ENCODE measurements at regions not wholly inside any gene's neighbourhood (a gene's known extent, or its start where the extent isn't known, plus 50 kb on each side); places are given as distances from the start of the nearest gene placed in this dataset.
A peak's percentile ranks its signal among the peaks of the same experiment; 100 is the strongest.

GRCh38 chr10:88082806-88083596 is 219.6 kb downstream of the PTEN start:
- peak in 3 of 4 experiments; percentile 40 to 61 (median 49) for DNase-seq

DNA sequence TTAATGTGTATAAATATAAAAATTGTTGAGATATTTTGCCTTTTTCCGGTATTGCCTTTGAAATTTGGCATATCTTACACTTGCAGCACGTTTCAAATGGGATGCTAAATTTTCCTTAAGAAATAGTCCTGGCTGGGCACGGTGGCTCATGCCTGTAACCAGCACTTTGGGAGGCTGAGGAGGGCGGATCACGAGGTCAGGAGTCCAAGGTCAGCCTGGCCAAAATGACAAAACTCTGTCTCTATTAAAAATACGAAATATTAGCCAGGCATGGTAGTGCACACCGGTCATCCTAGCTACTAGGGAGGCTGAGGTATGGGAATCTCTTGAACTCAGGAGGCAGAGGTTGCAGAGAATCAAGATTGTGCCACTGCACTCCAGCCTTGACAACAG is 220.2 kb downstream of the PTEN start:
- DNase-seq: no peak

DNA sequence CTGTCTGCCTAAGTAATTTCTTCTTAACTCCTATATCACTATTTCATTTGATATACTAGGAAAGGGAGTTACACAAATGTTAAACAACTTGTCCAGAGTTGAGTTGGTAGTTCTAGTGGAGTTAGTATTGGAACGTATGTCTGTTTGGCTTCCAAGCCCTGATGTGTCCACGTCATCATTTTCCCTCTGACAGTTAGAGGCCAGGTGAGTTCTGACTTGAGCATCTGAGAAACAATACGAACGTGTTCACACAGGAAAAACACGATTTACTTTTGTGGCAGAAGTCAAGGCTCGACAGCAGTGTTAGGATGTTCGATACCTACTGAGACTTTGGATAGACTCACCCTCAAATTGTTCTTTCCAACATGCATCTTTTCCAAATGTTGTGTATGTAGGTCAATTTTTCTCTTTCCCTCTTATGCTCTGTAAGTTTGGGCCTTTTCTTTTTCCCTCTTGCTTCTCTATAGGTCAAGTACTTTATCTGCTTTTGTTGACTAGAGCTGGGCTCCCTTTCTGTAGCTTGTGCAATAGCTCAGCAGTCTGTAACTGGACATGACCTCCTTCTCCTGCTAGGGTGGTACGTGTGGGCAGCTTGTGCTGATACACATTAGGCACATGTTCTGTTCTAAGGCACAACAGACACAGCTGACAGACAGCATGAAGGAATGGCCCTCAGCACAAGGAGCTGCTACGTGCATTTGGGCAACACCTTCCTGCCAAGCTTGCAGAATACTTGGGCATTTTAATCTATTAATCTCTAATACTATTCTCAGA is 222.9 kb downstream of the PTEN start:
- DNase-seq: peak; percentile 57 to 84 (median 78)

- no peak for DNase-seq
These were observed 225.3 kb downstream of the PTEN start for GRCh38 chr10:88088441-88089340.

DNA sequence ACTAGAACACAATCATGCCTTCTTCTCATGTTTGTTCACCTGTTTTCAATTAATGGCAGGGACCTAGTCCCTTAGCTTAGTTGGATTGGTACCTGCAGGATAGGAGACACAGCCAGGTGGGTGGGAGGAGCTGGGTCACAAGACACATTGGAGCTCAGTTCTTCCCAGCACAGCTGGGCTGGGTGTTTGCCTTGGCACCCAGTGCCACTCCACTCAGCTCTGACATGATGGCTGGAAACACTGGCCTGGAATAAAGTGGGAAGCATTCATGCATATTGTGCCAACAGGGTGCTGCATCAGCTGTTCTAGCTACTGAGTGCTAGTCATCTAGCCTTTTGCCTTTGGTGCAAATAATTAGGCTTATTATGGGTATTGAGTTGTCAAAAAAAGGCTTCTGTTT is 226.1 kb downstream of the PTEN start:
- DNase-seq: no peak

DNA sequence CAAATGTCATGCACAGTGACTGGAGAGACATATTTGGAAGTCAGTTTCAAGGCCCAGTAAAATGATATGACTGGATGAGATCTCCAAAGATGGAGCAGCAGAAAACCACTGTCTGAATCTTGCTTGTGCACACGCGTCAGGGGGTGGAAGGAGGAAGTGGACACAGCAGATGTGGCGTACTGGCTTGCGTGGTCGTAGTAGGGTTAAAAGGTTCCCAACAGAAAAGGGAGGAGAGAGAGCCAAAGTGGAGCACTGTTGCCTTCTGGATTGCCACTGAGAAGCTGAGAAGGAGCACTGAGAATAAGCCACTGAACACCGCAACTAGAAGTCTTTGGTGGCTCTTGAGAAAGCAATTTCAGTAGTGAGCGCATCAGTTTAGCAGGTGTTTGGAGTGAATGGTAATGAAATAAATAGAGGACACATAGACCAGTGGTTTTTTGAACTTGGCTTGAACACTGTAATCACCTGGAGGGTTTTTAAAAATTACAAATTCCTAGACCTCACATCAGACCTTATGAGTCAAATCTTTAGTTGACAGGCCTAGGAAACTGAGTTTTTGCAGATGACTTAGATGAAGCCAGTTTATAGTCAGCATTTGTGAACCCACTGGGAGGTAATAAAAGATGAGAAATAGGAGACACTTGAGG is 227.3 kb downstream of the PTEN start:
- peak; percentile 70 to 80 (median 78) for DNase-seq

- DNase-seq: peak in 3 of 4 experiments; percentile 43 to 53 (median 51)
These were observed 228.2 kb downstream of the PTEN start for GRCh38 chr10:88091490-88092061.

DNA sequence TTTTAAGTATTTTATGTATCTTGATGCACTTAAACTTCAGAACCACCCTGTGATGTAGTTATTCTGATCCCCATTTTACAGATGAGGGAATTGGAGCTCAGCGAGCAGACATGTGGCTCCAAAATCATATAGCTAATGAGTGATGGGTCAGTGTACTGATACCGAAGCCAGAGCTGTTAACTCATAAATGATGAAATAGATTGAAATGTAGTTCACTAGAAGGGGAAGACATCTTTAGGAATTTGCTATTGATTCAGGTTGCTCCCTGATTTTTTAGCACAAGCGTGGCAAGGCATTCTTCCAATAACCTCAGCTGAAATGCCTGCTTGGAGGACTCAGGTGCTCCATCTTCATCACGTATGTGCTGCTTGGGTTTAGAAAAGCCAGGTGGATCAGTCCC is 228.8 kb downstream of the PTEN start:
- DNase-seq: no peak

- DNase-seq: no peak
These were observed 229.5 kb downstream of the PTEN start for GRCh38 chr10:88092973-88093372.

DNA sequence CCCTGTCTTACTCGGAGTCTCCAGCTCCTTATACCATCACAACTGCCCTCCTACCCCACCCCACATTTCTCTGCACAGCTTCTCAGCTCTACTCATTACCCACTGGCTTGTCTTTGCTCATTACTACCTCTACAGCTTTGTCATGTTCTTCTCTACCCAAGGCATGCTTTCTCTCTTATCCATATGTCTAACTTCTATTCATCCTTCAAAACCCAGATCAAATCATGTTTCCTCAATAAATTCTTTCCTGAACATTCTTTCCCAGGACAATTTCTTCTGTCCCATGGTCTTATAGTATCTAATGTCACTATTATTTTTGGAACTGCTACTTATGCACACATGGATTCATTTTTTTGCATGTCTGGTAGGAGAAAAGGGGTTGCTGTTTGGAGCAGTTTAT is 231.4 kb downstream of the PTEN start:
- DNase-seq: no peak

DNA sequence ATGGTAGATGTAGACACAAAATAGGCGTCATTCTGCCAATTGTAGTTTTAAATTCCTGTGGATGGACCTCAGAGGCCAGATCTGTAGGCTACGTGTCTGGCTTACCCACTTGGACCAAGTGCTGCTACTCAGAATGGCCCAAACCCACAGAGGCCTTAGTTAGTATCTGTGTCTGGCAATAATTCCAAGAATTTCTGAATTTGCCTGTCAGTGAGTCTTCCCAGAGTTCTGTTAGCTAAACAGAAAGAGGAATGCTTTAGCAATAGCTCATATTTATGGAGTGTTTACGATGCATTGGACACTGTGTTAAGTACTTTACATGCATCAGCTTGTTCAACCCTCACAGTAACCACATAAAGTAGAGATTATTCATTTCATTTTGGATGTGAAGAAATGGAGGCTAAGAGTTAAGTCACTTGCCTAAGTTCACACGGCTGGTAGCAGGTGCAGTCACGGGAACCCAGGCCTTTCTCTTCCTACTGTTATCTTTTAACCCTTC is 231.8 kb downstream of the PTEN start:
- DNase-seq: no peak

DNA sequence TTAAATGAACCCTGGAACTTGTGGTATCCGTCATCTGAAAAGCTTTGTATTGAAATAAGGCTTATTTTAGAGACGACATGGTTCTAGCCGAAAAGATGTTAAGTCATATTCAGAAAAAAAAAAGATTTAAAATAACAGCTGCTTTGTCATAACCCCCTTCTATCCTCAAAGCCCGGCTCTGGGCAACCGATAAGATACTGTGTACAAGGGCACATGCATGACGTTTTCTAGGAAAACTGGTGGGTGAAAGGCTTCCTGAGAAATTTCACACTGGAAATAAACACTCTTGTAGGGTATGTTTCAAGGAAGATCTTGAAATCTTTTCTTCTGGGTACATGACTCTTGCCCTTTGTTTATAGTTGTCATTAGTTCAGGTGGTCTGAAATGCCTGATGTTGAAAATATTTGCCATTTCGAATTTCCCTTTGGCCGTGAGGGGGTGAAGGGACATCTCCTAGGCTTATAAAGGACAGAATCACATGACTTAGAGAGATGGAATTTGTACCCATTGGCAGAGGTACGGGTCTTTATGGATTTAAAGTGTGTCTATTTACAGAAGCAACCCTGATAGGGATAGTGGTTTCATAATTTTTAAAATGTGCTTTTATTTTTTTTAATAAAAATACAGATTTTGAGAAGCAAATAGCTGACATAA is 232.5 kb downstream of the PTEN start:
- no peak for DNase-seq

- DNase-seq: peak in 3 of 4 experiments; percentile 39 to 72 (median 64)
These were observed 233.7 kb downstream of the PTEN start for GRCh38 chr10:88097092-88097516.

GRCh38 chr10:88097536-88097935 is 234.1 kb downstream of the PTEN start:
- DNase-seq: peak; percentile 59 to 83 (median 71)

DNA sequence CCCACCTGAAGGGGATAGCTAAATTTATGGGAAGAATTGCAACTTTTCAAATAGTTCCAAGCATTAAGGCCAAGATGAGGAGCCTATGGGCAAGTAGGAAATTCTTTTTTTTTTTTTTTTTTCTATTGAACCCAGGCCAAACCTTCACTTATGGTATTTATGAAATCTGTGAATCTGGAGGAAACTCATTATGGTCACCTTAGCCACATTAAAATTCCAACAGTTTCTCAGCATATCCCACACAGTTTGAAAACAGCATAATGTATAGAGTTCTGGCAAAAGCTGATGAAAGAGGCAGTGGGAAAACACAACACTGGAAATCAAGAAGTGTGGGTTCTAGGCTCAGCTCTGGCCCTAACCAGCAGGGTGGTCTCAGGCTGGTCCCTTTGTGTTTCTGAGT is 236.9 kb downstream of the PTEN start:
- no peak for DNase-seq

DNA sequence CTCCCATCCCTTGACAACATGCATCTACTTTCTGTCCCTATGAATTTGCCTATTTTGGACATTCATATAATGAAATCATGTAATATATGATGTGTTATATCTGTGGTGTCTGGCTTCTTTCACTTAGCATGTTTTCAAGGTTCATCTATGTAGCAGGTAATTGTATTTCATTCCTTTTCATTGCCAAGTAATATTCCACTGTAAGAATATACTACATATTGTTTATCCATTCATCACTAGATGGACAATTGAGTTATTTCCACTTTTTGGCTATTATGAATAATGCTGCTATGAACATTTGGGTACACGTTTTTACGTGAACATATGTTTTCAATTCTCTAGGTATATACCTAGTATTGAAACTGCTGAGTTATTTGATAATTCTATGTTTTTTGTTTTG is 238.2 kb downstream of the PTEN start:
- DNase-seq: no peak

- DNase-seq: peak in 2 of 4 experiments; percentile 44 to 50
These were observed 240.2 kb downstream of the PTEN start for GRCh38 chr10:88103576-88103975.

DNA sequence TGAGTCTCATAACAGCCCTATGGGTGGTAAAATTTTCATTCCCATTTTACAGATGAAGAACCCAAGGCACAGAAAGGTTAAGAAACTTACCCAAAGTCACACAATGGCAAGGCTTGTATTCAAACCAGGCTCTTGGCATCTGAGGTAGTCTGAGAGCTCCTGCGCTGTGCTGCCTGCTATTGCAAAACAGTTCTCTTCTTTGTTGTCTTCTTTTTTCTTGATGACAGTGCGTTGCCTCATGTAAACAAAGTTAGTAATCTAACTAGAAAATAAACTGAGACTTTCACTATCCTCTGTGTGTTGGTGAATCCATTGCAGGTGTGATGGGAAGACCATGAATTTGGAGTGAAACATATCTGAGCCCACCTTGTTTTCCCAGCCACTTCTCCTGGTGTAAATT is 240.8 kb downstream of the PTEN start:
- peak in 3 of 4 experiments; percentile 31 to 46 (median 40) for DNase-seq

GRCh38 chr10:88106366-88106765 is 242.9 kb downstream of the PTEN start:
- DNase-seq: peak; percentile 57 to 87 (median 76)

- peak in 1 of 4 experiments; percentile 16 for DNase-seq
These were observed 244.1 kb downstream of the PTEN start for GRCh38 chr10:88107296-88108097.
